Thoracic aorta (tissue), 2 donors: ENCODE measurements at regions not wholly inside any gene's neighbourhood (a gene's known extent, or its start where the extent isn't known, plus 50 kb on each side); places are given as distances from the start of the nearest gene placed in this dataset.

ENCODE experiments used
- ATAC-seq: fragments of 150-250 bp; one replicate; pipeline ENCODE4 v1.8.0; 2017; ENCODE audit warnings: low read depth; ENCODE audit not compliant: insufficient number of reproducible peaks, low FRiP score
- DNase-seq: peaks from one replicate; pipeline ENCODE4 v3.0.0-alpha.2; 2020; ENCODE audit warnings: low spot score
- H3K27ac ChIP-seq, 2 donors: fragments of 200-600 bp; sonication (generic); 1 replicate in 1 of 2; 2 replicates in 1 of 2; pipeline ENCODE4 v1.5.1; 2016; ENCODE audit warnings: mild to moderate bottlenecking in 2 of 2, moderate library complexity in 2 of 2
- H3K27me3 ChIP-seq: fragments of 200-600 bp; sonication (generic); replicated peaks from 2 replicates; pipeline ENCODE4 v1.6.0; 2016; ENCODE audit warnings: mild to moderate bottlenecking; ENCODE audit not compliant: insufficient read depth
- H3K36me3 ChIP-seq: fragments of 200-600 bp; sonication (generic); one replicate; pipeline ENCODE4 v1.5.1; 2016
- H3K4me1 ChIP-seq, 2 donors: fragments of 200-600 bp; sonication (generic); 1 replicate in 1 of 2; 2 replicates in 1 of 2; pipeline versions ENCODE4 v1.5.1 to v1.6.0; 2016; ENCODE audit warnings: low read depth in 2 of 2, mild to moderate bottlenecking in 1 of 2; ENCODE audit not compliant: control insufficient read depth in 1 of 2
- H3K4me3 ChIP-seq: fragments of 200-600 bp; sonication (generic); 2 replicates; pipeline ENCODE4 v1.5.1; 2016; ENCODE audit warnings: mild to moderate bottlenecking
- H3K9me3 ChIP-seq: fragments of 200-600 bp; sonication (generic); 2 replicates; pipeline ENCODE4 v1.5.1; 2016
- TF ChIP-seq, protein P1 (sequence below): fragments of 200-600 bp; sonication (generic); IDR thresholded peaks from one replicate; pipeline ENCODE4 v1.5.1; 2019; ENCODE audit warnings: antibody characterized with exemption

DNA sequence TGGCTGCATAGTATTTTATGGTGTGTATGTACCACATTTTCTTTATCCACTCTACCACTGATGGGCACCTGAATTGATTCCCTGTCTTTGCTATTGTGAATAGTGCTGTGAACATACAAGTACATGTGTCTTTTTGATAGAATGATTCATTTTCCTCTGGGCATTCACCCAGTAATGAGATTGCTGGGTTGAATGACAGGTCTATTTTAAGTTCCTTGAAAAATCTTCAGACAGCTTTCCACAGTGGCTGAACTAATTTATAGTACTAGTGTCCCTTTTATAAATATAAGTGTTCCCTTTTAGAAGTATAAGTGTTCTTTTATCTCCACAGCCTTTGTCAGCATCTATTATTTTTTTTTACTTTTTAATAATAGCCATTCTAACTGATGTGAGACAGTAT lies 303.9 kb upstream of the EPHA4 start:
- DNase-seq = no peak
- H3K27me3 ChIP-seq = no peaks in the 10 kb centered on the region
- no peak overlapping the region for H3K4me3 ChIP-seq
- TF ChIP-seq, protein P1, sequence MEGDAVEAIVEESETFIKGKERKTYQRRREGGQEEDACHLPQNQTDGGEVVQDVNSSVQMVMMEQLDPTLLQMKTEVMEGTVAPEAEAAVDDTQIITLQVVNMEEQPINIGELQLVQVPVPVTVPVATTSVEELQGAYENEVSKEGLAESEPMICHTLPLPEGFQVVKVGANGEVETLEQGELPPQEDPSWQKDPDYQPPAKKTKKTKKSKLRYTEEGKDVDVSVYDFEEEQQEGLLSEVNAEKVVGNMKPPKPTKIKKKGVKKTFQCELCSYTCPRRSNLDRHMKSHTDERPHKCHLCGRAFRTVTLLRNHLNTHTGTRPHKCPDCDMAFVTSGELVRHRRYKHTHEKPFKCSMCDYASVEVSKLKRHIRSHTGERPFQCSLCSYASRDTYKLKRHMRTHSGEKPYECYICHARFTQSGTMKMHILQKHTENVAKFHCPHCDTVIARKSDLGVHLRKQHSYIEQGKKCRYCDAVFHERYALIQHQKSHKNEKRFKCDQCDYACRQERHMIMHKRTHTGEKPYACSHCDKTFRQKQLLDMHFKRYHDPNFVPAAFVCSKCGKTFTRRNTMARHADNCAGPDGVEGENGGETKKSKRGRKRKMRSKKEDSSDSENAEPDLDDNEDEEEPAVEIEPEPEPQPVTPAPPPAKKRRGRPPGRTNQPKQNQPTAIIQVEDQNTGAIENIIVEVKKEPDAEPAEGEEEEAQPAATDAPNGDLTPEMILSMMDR = no peak
- no peak overlapping the region for H3K27ac ChIP-seq
- H3K36me3 ChIP-seq = no peaks in the 10 kb centered on the region
- H3K9me3 ChIP-seq = no peaks in the 10 kb centered on the region
- no peak for ATAC-seq
- no peaks in the 10 kb centered on the region for H3K4me1 ChIP-seq

DNA sequence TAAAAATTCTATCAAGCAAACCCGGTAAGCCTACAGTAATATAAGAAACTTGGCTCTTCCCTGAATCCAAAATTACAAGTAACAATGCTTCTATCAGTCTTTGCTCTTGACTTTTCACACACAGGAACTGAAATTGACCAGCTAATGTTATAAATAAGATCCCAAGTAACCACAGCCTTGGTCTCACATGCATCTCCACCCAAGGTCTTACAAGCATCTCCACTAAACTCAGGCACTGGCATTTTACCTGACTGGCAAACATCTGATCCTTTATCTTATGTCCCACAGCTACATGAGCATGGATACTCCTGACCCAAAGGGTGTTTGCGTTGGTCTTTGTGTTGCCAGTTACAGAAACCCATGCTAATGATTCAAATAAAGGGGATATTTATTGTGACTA lies 302.3 kb upstream of the EPHA4 start:
- no peak overlapping the region for H3K27ac ChIP-seq
- H3K4me1 ChIP-seq = no peaks in the 10 kb centered on the region
- no peak for DNase-seq
- no peaks in the 10 kb centered on the region for H3K36me3 ChIP-seq
- no peak overlapping the region for H3K4me3 ChIP-seq
- TF ChIP-seq, protein P1 = no peak
- no peak for ATAC-seq
- no peaks in the 10 kb centered on the region for H3K27me3 ChIP-seq
- no peaks in the 10 kb centered on the region for H3K9me3 ChIP-seq

DNA sequence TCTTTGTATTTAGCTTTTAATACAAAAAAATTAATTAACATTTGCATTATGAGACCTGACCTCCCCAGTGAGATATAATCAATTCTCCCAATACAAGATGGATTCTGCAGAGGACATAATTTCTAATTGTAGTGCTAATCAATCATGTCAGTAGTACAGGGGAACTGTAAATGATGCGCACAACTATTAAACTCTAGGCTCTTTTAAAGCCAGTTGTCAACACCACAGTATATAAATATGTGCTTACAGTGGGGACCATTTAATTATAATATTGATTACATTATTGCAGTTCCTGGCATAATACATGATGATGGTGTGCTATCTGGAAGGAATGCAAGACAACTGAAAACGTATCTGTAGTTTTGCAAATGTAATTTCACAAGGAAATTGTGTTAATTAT lies 285.6 kb upstream of the EPHA4 start:
- H3K27me3 ChIP-seq = no peaks in the 10 kb centered on the region
- TF ChIP-seq, protein P1 = no peak
- H3K4me3 ChIP-seq = no peak overlapping the region
- no peak overlapping the region for H3K27ac ChIP-seq
- ATAC-seq = no peak
- no peak for DNase-seq
- no peaks in the 10 kb centered on the region for H3K9me3 ChIP-seq
- no peaks in the 10 kb centered on the region for H3K4me1 ChIP-seq
- no peaks in the 10 kb centered on the region for H3K36me3 ChIP-seq

DNA sequence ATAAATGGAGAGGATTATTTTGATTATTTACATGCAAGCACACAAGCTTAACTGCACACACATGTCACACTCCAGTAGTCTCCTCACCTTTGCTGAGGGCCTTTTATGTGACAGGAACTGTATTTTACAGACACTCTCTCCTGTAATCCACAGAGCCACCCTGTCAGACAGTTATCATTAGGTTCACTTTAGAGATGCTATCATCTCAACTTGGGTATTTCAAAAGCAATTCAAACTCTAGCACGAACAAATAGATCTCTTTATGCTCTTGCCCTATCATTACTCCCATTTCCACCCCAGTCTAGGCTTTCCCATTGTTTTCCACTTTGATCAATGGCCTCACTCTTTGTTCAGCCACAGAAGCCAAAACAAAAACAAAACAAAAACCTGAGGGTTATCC lies 281.2 kb upstream of the EPHA4 start:
- Histone ChIP-seq H3K4me1 (no peaks in the 10 kb centered on the region), H3K27ac (no peak overlapping the region), H3K9me3 (no peaks in the 10 kb centered on the region), H3K4me3 (no peak overlapping the region), H3K27me3 (no peaks in the 10 kb centered on the region), H3K36me3 (no peaks in the 10 kb centered on the region)
- TF ChIP-seq, protein P1 = no peak
- DNase-seq = no peak
- ATAC-seq = no peak

DNA sequence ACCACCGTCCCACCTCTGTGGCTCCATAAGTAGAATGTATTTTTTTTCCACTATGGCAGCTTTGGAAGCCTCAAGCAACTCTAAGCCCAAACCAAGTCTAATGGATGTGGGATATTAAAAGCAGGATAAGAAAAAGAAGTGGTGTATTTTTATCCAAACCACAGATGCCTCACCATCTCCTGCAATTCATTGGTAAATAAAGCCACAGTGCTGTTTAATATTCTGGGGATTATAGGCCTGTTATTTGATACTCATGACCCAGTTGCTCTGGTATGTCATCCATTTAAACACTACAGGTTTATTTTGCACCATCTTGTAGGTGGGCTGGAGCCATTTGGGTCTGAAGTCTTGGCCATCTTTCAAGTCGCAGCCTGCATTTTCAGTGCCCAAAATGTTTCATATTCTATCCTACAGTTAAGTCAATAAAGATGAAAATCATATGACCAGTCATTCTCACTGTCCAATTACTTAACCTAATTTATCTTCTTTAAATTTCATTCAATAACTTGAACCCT lies 279.5 kb upstream of the EPHA4 start:
- H3K27me3 ChIP-seq = no peaks in the 10 kb centered on the region
- DNase-seq = no peak
- H3K4me1 ChIP-seq = no peaks in the 10 kb centered on the region
- no peak overlapping the region for H3K27ac ChIP-seq
- H3K36me3 ChIP-seq = no peaks in the 10 kb centered on the region
- ATAC-seq = no peak
- TF ChIP-seq, protein P1 = no peak
- no peak overlapping the region for H3K4me3 ChIP-seq
- no peaks in the 10 kb centered on the region for H3K9me3 ChIP-seq
